ENCODE measurements at regions not wholly inside any gene's neighbourhood (a gene's known extent, or its start where the extent isn't known, plus 50 kb on each side); places are given as distances from the start of the nearest gene placed in this dataset.

- ATAC-seq (no peak), DNase-seq (no peak)
- intact Hi-C loops (cut with DNase I), result no loop called here
- no peak for TF ChIP-seq CTCF (IDR thresholded peaks at IDR 0.05)
- H3K36me3 ChIP-seq, result no peaks in the 10 kb centered on the region
- no peaks in the 10 kb centered on the region for H3K4me1 ChIP-seq
- no peak overlapping the region for H3K4me3 ChIP-seq
- no peak overlapping the region for H3K27ac ChIP-seq
- H3K9me3 ChIP-seq, result peaks cover 0 to 10% of the 10 kb centered on the region in 2 donors
- no peaks in the 10 kb centered on the region for H3K27me3 ChIP-seq
These were observed 1015.0 kb upstream of the AGA start for GRCh38 chr4:178457286-178457685.

GRCh38 chr4:178462710-178463109 is 1020.5 kb upstream of the AGA start:
- Histone ChIP-seq H3K36me3 (no peaks in the 10 kb centered on the region), H3K4me1 (no peaks in the 10 kb centered on the region), H3K4me3 (no peak overlapping the region), H3K27ac (no peak overlapping the region), H3K9me3 (no peaks in the 10 kb centered on the region), H3K27me3 (no peaks in the 10 kb centered on the region)
- intact Hi-C loops (cut with DNase I), result no loop called here
- no peak for ATAC-seq
- DNase-seq, result no peak
- no peak for TF ChIP-seq CTCF (IDR thresholded peaks at IDR 0.05)

GRCh38 chr4:178463747-178464146 is 1021.5 kb upstream of the AGA start:
- no peak for TF ChIP-seq CTCF (IDR thresholded peaks at IDR 0.05)
- H3K36me3 ChIP-seq, result no peaks in the 10 kb centered on the region
- intact Hi-C loops (cut with DNase I), result no loop called here

GRCh38 chr4:178470996-178471784 is 1029.0 kb upstream of the AGA start:
- no peak overlapping the region for H3K4me3 ChIP-seq
- no peaks in the 10 kb centered on the region for H3K4me1 ChIP-seq
- no peak overlapping the region for H3K27ac ChIP-seq
- no peak for TF ChIP-seq CTCF (IDR thresholded peaks at IDR 0.05)
- H3K9me3 ChIP-seq, result no peaks in the 10 kb centered on the region
- H3K36me3 ChIP-seq, result no peaks in the 10 kb centered on the region
- ATAC-seq (no peak), DNase-seq (no peak)
- intact Hi-C loops (cut with DNase I), result no loop called here
- no peaks in the 10 kb centered on the region for H3K27me3 ChIP-seq

More at GRCh38 chr4:178463747-178464146, 1021.5 kb upstream of the AGA start:
- H3K4me3 ChIP-seq, result no peak overlapping the region
- no peaks in the 10 kb centered on the region for H3K27me3 ChIP-seq
- H3K27ac ChIP-seq, result no peak overlapping the region
- no peak for DNase-seq
- no peaks in the 10 kb centered on the region for H3K9me3 ChIP-seq
- no peak for ATAC-seq
- H3K4me1 ChIP-seq, result no peaks in the 10 kb centered on the region

- no peak for ATAC-seq
- no peaks in the 10 kb centered on the region for H3K36me3 ChIP-seq
- H3K4me1 ChIP-seq, result no peaks in the 10 kb centered on the region
- no peaks in the 10 kb centered on the region for H3K9me3 ChIP-seq
- no peak overlapping the region for H3K27ac ChIP-seq
- H3K27me3 ChIP-seq, result no peaks in the 10 kb centered on the region
- no peak for DNase-seq
- TF ChIP-seq CTCF (IDR thresholded peaks at IDR 0.05), result no peak
- intact Hi-C loops (cut with DNase I), result no loop called here
- no peak overlapping the region for H3K4me3 ChIP-seq
These were observed 1029.8 kb upstream of the AGA start for GRCh38 chr4:178471994-178472393.
